Upper lobe of left lung (tissue), 4 donors: ENCODE measurements at regions not wholly inside any gene's neighbourhood (a gene's known extent, or its start where the extent isn't known, plus 50 kb on each side); places are given as distances from the start of the nearest gene placed in this dataset.

Experiments
- EP300 ChIP-seq, 4 donors: sonication (generic); formaldehyde crosslinking; IDR thresholded peaks; one replicate each; pipeline ENCODE4 v1.5.1; 2017; ENCODE audit warnings: antibody characterized with exemption in 4 of 4, control low read depth in 2 of 4
- TF ChIP-seq, protein P1 (sequence below), 6 experiments: fragments of 450-650 bp in 4 of 6; fragments of 200-600 bp in 2 of 6; sonication (generic) in 2 of 6; IDR thresholded peaks; one replicate each; pipeline ENCODE4 v1.5.1; 2016 to 2019; ENCODE audit warnings: antibody characterized with exemption in 6 of 6

DNA sequence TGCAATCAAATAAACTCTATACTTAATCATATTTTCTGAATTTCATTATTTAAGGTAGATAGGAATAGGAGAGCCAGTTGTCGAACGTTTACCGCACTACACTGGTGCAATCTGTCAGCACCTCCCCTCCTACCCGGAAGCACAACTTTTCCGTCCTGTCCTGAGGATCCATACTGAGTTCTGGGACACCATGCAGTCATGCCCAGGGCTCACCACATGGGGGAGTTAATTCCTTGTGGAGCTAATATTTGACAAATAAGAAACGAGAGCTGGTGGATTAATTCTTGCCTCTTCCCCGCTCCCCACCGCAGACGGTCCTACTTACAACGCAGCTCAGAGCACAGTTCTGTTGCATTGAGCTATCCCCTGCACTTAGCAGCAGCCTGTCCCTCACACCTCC is 107.7 kb upstream of the RALGAPA2 start:
- TF ChIP-seq, protein P1, sequence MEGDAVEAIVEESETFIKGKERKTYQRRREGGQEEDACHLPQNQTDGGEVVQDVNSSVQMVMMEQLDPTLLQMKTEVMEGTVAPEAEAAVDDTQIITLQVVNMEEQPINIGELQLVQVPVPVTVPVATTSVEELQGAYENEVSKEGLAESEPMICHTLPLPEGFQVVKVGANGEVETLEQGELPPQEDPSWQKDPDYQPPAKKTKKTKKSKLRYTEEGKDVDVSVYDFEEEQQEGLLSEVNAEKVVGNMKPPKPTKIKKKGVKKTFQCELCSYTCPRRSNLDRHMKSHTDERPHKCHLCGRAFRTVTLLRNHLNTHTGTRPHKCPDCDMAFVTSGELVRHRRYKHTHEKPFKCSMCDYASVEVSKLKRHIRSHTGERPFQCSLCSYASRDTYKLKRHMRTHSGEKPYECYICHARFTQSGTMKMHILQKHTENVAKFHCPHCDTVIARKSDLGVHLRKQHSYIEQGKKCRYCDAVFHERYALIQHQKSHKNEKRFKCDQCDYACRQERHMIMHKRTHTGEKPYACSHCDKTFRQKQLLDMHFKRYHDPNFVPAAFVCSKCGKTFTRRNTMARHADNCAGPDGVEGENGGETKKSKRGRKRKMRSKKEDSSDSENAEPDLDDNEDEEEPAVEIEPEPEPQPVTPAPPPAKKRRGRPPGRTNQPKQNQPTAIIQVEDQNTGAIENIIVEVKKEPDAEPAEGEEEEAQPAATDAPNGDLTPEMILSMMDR (IDR thresholded peaks at IDR 0.05) = peak in 5 of 6 experiments; percentile 15 to 50 (median 25)
- TF ChIP-seq EP300 (IDR thresholded peaks at IDR 0.05) = no peak
